ENCODE measurements at regions not wholly inside any gene's neighbourhood (a gene's known extent, or its start where the extent isn't known, plus 50 kb on each side); places are given as distances from the start of the nearest gene placed in this dataset.

GRCh38 chr2:122266636-122267035 lies 511.2 kb downstream of the TSN start:
- no peaks in the 10 kb centered on the region for H3K9me3 Mint-ChIP-seq (ENCODE audit: unreplicated experiment)
- H3K4me3 Mint-ChIP-seq (ENCODE audit: unreplicated experiment) = no peak overlapping the region
- CTCF ChIA-PET = interaction anchor here (0.8 to 1.0 kb wide), 2 partner anchors 75 to 1730 kb away, joined by 3 read pairs; no protein-coding TSS in a partner anchor
- no peak for TF ChIP-seq CTCF (IDR thresholded peaks at IDR 0.05; ENCODE audit: unreplicated experiment)
- H3K27ac Mint-ChIP-seq (ENCODE audit: low read depth, unreplicated experiment) = no peak overlapping the region
- peaks cover 2% of the 10 kb centered on the region for H3K4me1 Mint-ChIP-seq (ENCODE audit: insufficient read depth, unreplicated experiment)
- H3K36me3 Mint-ChIP-seq (ENCODE audit: insufficient read depth, unreplicated experiment) = no peaks in the 10 kb centered on the region
- POLR2A ChIA-PET = interaction anchor here (0.6 kb wide), 1 partner anchor 701 kb away, joined by 3 read pairs; no protein-coding TSS in a partner anchor
- intact Hi-C loops (cut with micrococcal nuclease) = no loop called here
- DNase-seq (ENCODE audit: unreplicated experiment) = peak; percentile 57
- H3K27me3 Mint-ChIP-seq (ENCODE audit: insufficient read depth, unreplicated experiment) = no peaks in the 10 kb centered on the region
- no TSS peak for BruUV-seq (replicated peaks)

GRCh38 chr2:122267947-122268346 lies 512.5 kb downstream of the TSN start:
- Mint-ChIP-seq H3K27ac (ENCODE audit: low read depth, unreplicated experiment) (no peak overlapping the region), H3K36me3 (ENCODE audit: insufficient read depth, unreplicated experiment) (no peaks in the 10 kb centered on the region), H3K4me1 (ENCODE audit: insufficient read depth, unreplicated experiment) (peaks cover 4% of the 10 kb centered on the region), H3K4me3 (ENCODE audit: unreplicated experiment) (no peak overlapping the region), H3K27me3 (ENCODE audit: insufficient read depth, unreplicated experiment) (no peaks in the 10 kb centered on the region), H3K9me3 (ENCODE audit: unreplicated experiment) (no peaks in the 10 kb centered on the region)
- no peak for DNase-seq (ENCODE audit: unreplicated experiment)
- POLR2A ChIA-PET = interaction anchor here (0.8 to 1.3 kb wide), 2 partner anchors 30 to 31 kb away, joined by 3 to 5 read pairs; no protein-coding TSS in a partner anchor
- TF ChIP-seq CTCF (IDR thresholded peaks at IDR 0.05; ENCODE audit: unreplicated experiment) = no peak
- intact Hi-C loops (cut with micrococcal nuclease) = no loop called here
- CTCF ChIA-PET = interaction anchor here (0.7 kb wide), 1 partner anchor 1314 kb away, joined by 4 read pairs; no protein-coding TSS in a partner anchor
- BruUV-seq (replicated peaks) = no TSS peak

- Mint-ChIP-seq H3K27me3 (ENCODE audit: insufficient read depth, unreplicated experiment) (no peaks in the 10 kb centered on the region), H3K36me3 (ENCODE audit: insufficient read depth, unreplicated experiment) (no peaks in the 10 kb centered on the region), H3K27ac (ENCODE audit: low read depth, unreplicated experiment) (no peak overlapping the region), H3K9me3 (ENCODE audit: unreplicated experiment) (no peaks in the 10 kb centered on the region), H3K4me3 (ENCODE audit: unreplicated experiment) (no peak overlapping the region), H3K4me1 (ENCODE audit: insufficient read depth, unreplicated experiment) (peaks cover 4% of the 10 kb centered on the region)
- CTCF ChIA-PET = no interaction called here
- no TSS peak for BruUV-seq (replicated peaks)
- POLR2A ChIA-PET = no interaction called here
- intact Hi-C loops (cut with micrococcal nuclease) = no loop called here
- no peak for DNase-seq (ENCODE audit: unreplicated experiment)
- TF ChIP-seq CTCF (IDR thresholded peaks at IDR 0.05; ENCODE audit: unreplicated experiment) = no peak
These were observed 518.5 kb downstream of the TSN start for GRCh38 chr2:122273785-122274419.

GRCh38 chr2:122277956-122278355 lies 522.5 kb downstream of the TSN start:
- TF ChIP-seq CTCF (IDR thresholded peaks at IDR 0.05; ENCODE audit: unreplicated experiment) = no peak
- no peaks in the 10 kb centered on the region for H3K4me1 Mint-ChIP-seq (ENCODE audit: insufficient read depth, unreplicated experiment)
- no peak overlapping the region for H3K4me3 Mint-ChIP-seq (ENCODE audit: unreplicated experiment)
- no peaks in the 10 kb centered on the region for H3K36me3 Mint-ChIP-seq (ENCODE audit: insufficient read depth, unreplicated experiment)
- H3K27ac Mint-ChIP-seq (ENCODE audit: low read depth, unreplicated experiment) = no peak overlapping the region
- POLR2A ChIA-PET = no interaction called here
- intact Hi-C loops (cut with micrococcal nuclease) = no loop called here
- DNase-seq (ENCODE audit: unreplicated experiment) = no peak
- BruUV-seq (replicated peaks) = no TSS peak
- peaks cover 7% of the 10 kb centered on the region for H3K9me3 Mint-ChIP-seq (ENCODE audit: unreplicated experiment)
- CTCF ChIA-PET = interaction anchor here (0.6 kb wide), 1 partner anchor 327 kb away, joined by 4 read pairs; no protein-coding TSS in a partner anchor
- H3K27me3 Mint-ChIP-seq (ENCODE audit: insufficient read depth, unreplicated experiment) = no peaks in the 10 kb centered on the region
